Vagina (tissue), 2 donors: ENCODE measurements at regions not wholly inside any gene's neighbourhood (a gene's known extent, or its start where the extent isn't known, plus 50 kb on each side); places are given as distances from the start of the nearest gene placed in this dataset.

Experiments used
- DNase-seq, 2 donors: peaks; one replicate each; pipeline ENCODE4 v3.0.0-alpha.2; 2017; ENCODE audit errors: extremely low spot score in 2 of 2
- H3K27ac ChIP-seq: fragments of 200-600 bp; sonication (generic); one replicate; pipeline ENCODE4 v1.5.1; 2019
- H3K27me3 ChIP-seq: fragments of 200-600 bp; sonication (generic); one replicate; pipeline ENCODE4 v1.5.1; 2019
- H3K36me3 ChIP-seq, 2 donors: fragments of 200-600 bp; sonication (generic); one replicate each; pipeline ENCODE4 v1.5.1; 2017 to 2019
- H3K4me1 ChIP-seq: fragments of 200-600 bp; sonication (generic); one replicate; pipeline ENCODE4 v1.5.1; 2019
- H3K4me3 ChIP-seq, 2 donors: fragments of 200-600 bp; sonication (generic); 1 replicate in 1 of 2; 2 replicates in 1 of 2; pipeline ENCODE4 v1.5.1; 2016 to 2019
- H3K9me3 ChIP-seq: fragments of 200-600 bp; sonication (generic); one replicate; pipeline ENCODE4 v1.5.1; 2019
- CTCF ChIP-seq, 3 experiments: fragments of 450-650 bp in 2 of 3; fragments of 200-600 bp in 1 of 3; sonication (generic) in 1 of 3; IDR thresholded peaks; one replicate each; pipeline ENCODE4 v1.5.1; 2017 to 2019; ENCODE audit warnings: antibody characterized with exemption in 3 of 3, mild to moderate bottlenecking in 2 of 3, moderate library complexity in 2 of 3
- POLR2A ChIP-seq, 2 donors: fragments of 450-650 bp; IDR thresholded peaks; one replicate each; pipeline ENCODE4 v1.6.1; 2017; ENCODE audit warnings: antibody characterized with exemption in 2 of 2, mild to moderate bottlenecking in 2 of 2, moderate library complexity in 2 of 2
- POLR2AphosphoS5 ChIP-seq, 2 donors: sonication (generic); formaldehyde crosslinking; IDR thresholded peaks; one replicate each; pipeline ENCODE4 v1.9.0; 2017; ENCODE audit warnings: antibody characterized with exemption in 2 of 2, mild to moderate bottlenecking in 2 of 2, low read depth in 1 of 2; ENCODE audit not compliant: insufficient read depth in 1 of 2
- intact Hi-C: fragments of 100-400 bp; cut with DNase I; formaldehyde crosslinking; loops from one replicate; pipeline ENCODE4 v1.15.1; 2023

GRCh38 chr2:79320871-79321270 is 161.3 kb upstream of the REG3A start:
- Histone ChIP-seq H3K9me3 (no peaks in the 10 kb centered on the region), H3K27ac (no peak overlapping the region), H3K36me3 (no peaks in the 10 kb centered on the region), H3K27me3 (no peaks in the 10 kb centered on the region), H3K4me3 (no peak overlapping the region), H3K4me1 (no peaks in the 10 kb centered on the region)
- TF ChIP-seq CTCF (IDR thresholded peaks at IDR 0.05) (no peak), POLR2A (IDR thresholded peaks at IDR 0.05) (no peak)
- no peak for DNase-seq
- intact Hi-C loops: no loop called here

GRCh38 chr2:79294994-79295393 is 135.4 kb upstream of the REG3A start:
- no peak for DNase-seq
- Histone ChIP-seq H3K9me3 (no peaks in the 10 kb centered on the region), H3K4me3 (no peak overlapping the region), H3K4me1 (no peaks in the 10 kb centered on the region), H3K36me3 (no peaks in the 10 kb centered on the region), H3K27me3 (no peaks in the 10 kb centered on the region), H3K27ac (no peak overlapping the region)
- TF ChIP-seq POLR2A (IDR thresholded peaks at IDR 0.05) (no peak), POLR2AphosphoS5 (IDR thresholded peaks at IDR 0.05; ENCODE audit: insufficient read depth in 1 of 2, low read depth in 1 of 2) (no peak), CTCF (IDR thresholded peaks at IDR 0.05) (no peak)
- intact Hi-C loops: no loop called here

GRCh38 chr2:79292958-79293315 is 133.4 kb upstream of the REG3A start:
- H3K4me3 ChIP-seq: no peak overlapping the region
- no peaks in the 10 kb centered on the region for H3K36me3 ChIP-seq
- no peak for DNase-seq
- H3K4me1 ChIP-seq: no peaks in the 10 kb centered on the region
- intact Hi-C loops: no loop called here
- H3K27me3 ChIP-seq: no peaks in the 10 kb centered on the region
- TF ChIP-seq POLR2A (IDR thresholded peaks at IDR 0.05): no peak
- no peak for TF ChIP-seq CTCF (IDR thresholded peaks at IDR 0.05)
- no peak for TF ChIP-seq POLR2AphosphoS5 (IDR thresholded peaks at IDR 0.05; ENCODE audit: insufficient read depth in 1 of 2, low read depth in 1 of 2)
- no peak overlapping the region for H3K27ac ChIP-seq
- no peaks in the 10 kb centered on the region for H3K9me3 ChIP-seq

- TF ChIP-seq CTCF (IDR thresholded peaks at IDR 0.05) (no peak), POLR2A (IDR thresholded peaks at IDR 0.05) (no peak), POLR2AphosphoS5 (IDR thresholded peaks at IDR 0.05; ENCODE audit: insufficient read depth in 1 of 2, low read depth in 1 of 2) (no peak)
- Histone ChIP-seq H3K27me3 (no peaks in the 10 kb centered on the region), H3K9me3 (no peaks in the 10 kb centered on the region), H3K4me1 (no peaks in the 10 kb centered on the region), H3K4me3 (no peak overlapping the region), H3K36me3 (no peaks in the 10 kb centered on the region), H3K27ac (no peak overlapping the region)
- intact Hi-C loops: no loop called here
- no peak for DNase-seq
Observed at GRCh38 chr2:79292239-79292957, 132.8 kb upstream of the REG3A start.

- no peak for TF ChIP-seq CTCF (IDR thresholded peaks at IDR 0.05)
- no peak for TF ChIP-seq POLR2AphosphoS5 (IDR thresholded peaks at IDR 0.05; ENCODE audit: insufficient read depth in 1 of 2, low read depth in 1 of 2)
- no peak for TF ChIP-seq POLR2A (IDR thresholded peaks at IDR 0.05)
- Histone ChIP-seq H3K36me3 (no peaks in the 10 kb centered on the region), H3K4me3 (no peak overlapping the region), H3K4me1 (no peaks in the 10 kb centered on the region), H3K9me3 (no peaks in the 10 kb centered on the region), H3K27ac (no peak overlapping the region), H3K27me3 (no peaks in the 10 kb centered on the region)
- intact Hi-C loops: no loop called here
- DNase-seq: no peak
Observed at GRCh38 chr2:79275863-79276262, 116.3 kb upstream of the REG3A start.
